GM21526 (cell line): ENCODE measurements at regions not wholly inside any gene's neighbourhood (a gene's known extent, or its start where the extent isn't known, plus 50 kb on each side); places are given as distances from the start of the nearest gene placed in this dataset.
"Not testable (repeated sequence)": the region's sequence is repeated elsewhere in the genome, so short reads cannot be mapped to it uniquely, and the experiment has no call there.

Experiments used
- ATAC-seq: cut with Tn5 transposase; IDR thresholded peaks from one replicate; pipeline ENCODE4 v1.9.1; 2021; ENCODE audit warnings: moderate library complexity; ENCODE audit not compliant: unreplicated experiment, low FRiP score

- no peak for ATAC-seq
These were observed 159.2 kb upstream of the PITRM1 start for GRCh38 chr10:3331690-3332230.

DNA sequence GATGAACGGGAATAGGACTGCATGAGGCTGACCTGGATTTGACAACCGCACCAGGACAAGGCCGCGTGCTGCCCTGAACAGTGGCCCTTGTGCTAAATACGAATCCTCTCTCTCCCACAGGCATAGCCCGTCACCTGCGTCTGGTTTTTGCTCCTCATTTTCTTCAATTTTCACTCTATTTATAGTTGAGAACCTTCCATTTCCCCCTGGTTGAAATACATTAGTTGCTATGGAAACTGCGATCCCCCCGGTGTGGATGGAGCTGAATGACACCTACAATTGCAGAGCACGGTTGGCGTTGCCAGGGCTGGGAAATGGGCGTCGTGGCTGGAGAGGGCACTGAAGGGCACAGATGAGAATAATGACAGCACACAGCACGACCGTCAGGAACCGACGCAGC is 158.6 kb upstream of the PITRM1 start:
- ATAC-seq: no peak

DNA sequence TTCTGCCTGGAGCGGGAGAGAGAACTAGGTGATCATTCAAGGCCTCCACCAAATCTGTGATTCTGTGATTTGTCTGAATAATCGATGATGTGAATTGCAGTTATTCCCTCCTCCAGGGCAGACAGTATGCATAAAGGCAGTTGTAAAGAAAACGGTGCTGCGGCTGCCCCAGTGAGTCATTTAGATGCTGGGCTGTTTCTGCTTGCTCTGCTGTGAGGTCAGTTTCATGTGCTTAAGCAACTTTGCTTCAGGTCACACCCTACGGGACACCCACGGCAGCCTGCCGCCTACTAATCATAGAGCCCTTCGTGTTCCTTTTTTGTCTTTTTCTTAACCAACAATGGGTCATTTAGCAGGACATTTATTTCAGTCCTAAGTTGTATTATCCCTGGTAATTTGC is 158.1 kb upstream of the PITRM1 start:
- ATAC-seq: peak; percentile 95

DNA sequence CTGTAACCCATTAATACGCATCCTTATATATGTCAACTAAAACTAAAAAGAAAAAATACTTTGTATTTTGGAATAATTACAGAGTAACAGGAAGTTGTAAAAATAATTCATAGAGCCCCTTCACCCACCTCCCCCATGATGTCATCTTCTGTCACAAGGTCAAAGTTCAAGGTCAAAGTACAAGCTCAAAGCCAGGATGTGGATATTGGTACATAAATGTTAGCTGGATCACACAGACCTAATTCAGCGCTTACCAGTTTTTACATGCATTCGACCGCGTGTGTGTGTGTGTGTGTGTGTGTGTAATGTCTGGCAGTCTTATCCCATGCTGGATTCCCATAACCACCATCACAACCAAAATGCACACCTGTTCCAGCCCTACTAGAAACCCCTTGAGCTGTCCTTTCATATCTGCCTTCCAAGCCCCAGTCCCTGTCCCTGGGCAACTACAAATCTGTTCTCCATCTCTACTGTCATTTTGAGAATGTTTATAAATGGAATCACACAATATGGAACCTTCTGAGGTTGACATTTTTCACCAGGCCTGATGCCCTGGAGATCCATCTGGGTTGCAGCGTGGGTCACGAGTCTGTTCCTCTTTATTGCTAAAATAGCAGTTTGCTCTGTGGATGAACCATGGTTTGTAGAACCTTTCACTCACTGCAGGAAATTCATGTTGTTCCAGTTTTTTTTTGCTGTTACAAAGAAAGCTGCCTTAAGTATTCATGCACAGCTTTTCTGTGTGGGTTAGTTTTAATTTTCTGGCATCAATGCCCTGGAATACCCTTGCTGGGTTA is 153.6 kb upstream of the PITRM1 start:
- no peak for ATAC-seq

- no peak for ATAC-seq
These were observed 152.0 kb upstream of the PITRM1 start for GRCh38 chr10:3324612-3325038.

- no peak for ATAC-seq
These were observed 151.4 kb upstream of the PITRM1 start for GRCh38 chr10:3323865-3324498.

DNA sequence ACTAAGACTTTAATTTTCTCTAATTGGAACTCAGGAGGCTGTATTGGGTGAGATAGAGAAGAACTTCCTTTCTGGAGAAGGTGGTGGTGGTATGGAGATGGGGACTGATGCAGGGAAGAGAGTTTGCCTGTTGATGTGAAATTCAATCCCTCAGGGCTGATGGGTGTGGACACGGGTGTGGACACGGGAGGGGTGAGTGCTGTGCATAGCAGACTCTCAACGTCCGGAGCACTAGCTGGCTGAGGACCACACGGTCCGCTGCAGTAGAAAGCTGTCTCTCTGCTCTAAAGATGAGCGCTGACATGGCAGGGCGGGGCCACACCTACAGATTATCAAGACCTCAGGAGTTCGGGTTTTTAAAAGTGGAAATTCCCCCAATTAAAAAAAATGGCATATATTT is 148.5 kb upstream of the PITRM1 start:
- no peak for ATAC-seq

DNA sequence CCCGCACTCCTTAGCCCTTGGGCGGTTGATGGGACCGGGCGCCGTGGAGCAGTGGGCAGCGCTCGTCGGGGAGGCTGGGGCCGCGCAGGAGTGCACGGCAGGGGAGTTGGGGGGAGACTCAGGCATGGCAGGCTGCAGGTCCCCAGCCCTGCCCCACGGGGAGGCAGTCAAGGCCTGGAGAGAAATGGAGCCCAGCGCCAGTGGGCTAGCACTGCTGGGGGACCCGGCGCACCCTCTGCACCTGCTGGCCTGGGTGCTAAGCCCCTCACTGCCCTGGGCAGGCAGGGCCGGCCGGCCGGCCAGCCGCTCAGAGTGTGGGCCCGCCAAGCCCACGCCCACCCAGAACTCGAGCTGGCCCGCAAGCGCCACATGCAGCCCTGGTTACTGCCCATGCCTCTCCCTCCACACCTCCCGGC is 147.2 kb upstream of the PITRM1 start:
- no peak for ATAC-seq

GRCh38 chr10:3318480-3318807 is 145.9 kb upstream of the PITRM1 start:
- not testable (repeated sequence) for ATAC-seq

- ATAC-seq: not testable (repeated sequence)
These were observed 145.2 kb upstream of the PITRM1 start for GRCh38 chr10:3317553-3318479.

DNA sequence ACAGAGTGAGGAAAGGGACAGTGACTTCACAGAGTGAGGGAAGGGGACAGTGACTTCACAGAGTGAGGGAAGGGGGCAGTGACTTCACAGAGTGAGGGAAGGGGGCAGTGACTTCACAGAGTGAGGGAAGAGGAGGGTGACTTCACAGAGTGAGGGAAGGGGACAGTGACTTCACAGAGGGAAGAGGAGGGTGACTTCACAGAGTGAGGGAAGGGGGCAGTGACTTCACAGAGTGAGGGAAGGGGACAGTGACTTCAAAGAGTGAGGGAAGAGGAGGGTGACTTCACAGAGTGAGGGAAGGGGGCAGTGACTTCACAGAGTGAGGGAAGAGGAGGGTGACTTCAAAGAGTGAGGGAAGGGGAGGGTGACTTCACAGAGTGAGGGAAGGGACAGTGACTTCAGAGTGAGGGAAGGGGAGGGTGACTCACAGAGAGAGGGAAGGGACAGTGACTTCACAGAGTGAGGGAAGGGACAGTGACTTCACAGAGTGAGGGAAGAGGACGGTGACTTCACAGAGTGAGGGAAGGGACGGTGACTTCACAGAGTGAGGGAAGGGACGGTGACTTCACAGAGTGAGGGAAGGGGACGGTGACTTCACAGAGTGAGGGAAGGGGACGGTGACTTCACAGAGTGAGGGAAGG is 142.0 kb upstream of the PITRM1 start:
- ATAC-seq: not testable (repeated sequence)

GRCh38 chr10:3313784-3314444 is 141.3 kb upstream of the PITRM1 start:
- not testable (repeated sequence) for ATAC-seq

DNA sequence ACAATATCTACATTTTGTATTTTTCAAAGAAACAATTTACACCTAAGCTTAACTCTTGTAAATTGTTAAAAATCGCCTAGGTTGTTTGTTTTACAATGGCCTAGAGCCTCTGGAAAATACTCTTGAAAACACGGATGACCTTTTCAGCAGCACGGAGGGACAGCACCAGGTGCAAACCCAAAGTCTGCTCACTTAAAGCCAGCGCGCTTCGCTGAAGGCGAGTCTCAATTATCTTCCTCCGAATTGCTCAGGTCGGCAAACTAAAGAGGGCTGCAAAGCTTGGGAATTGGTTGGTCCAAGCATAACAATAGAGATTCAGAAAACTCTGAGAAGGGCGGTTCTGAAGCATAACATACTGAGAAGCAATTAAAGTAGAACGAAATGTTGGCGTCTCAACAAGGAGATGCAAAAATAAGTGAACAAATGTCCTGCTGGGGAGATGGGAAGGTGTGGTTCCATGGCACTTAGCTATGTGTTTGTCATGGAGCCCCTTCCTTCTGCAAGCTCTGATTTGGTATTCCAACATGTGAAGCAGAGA is 139.9 kb upstream of the PITRM1 start:
- ATAC-seq: no peak

DNA sequence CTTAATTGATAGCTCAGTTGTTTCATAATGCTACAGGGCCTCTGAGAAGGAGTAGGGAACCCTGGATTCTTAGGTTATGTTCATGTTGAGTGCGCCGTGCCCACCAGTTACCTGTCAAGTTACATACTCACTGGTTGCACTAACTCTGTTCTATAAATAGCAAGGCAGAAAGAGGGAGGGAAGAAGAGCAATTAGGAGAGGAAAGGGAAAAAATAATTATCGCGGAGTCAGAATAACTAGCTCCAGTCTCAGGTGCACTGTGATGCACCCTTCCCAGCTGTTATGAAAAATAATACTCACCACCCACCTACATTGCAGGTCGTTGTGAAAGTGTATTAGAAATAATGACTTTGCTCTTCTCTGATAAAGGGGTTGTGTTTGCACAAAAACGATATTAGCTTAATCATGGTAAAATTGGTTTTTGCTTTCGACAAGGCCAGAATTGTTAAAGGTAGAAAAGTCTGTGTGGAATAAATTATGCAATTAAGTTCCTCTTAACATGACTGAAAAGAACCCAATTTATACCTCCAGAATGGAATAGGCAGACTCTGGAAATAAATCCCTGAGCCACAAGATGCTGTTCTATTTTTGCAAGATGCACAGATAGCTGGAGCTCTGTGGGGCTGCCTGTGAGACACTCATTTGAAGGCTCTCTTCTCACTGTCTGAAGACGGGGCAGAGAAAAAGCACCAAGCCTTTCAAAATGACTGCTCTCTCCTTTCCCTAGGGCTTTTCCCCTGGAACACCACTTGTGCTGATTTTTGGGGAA is 137.6 kb upstream of the PITRM1 start:
- ATAC-seq: no peak

GRCh38 chr10:3306050-3306449 is 133.5 kb upstream of the PITRM1 start:
- no peak for ATAC-seq

GRCh38 chr10:3295582-3296151 is 123.1 kb upstream of the PITRM1 start:
- no peak for ATAC-seq

DNA sequence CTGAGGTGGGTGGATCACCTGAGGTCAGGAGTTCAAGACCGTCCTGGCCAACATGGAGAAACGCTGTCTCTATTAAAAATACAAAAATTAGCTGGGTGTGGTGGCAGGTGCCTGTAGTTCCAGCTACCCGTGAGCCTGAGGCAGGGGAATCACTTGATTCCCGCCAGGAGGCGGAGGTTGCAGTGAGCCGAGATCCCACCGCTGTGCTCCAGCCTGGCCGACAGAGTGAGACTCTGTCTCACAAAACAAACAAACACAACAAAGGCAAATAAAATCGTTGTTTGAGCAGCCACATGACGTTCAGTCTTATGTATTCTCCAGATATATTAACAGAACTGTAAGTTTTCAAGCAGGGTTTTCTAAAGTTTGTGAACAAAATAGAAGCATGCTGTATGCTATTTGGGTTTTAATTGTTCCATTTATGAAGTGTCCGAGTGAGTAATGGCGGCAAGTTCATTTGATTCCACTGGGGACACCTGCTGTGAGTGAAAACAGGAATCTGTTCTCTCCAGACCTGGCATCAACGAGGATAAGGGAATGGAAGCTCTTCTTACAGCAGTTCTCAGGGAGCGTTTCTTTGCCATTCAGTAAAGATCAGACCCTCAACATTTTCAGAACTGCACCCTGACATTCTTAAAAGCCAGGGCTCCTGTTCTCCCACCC is 122.5 kb upstream of the PITRM1 start:
- ATAC-seq: no peak
